ENCODE measurements at regions not wholly inside any gene's neighbourhood (a gene's known extent, or its start where the extent isn't known, plus 50 kb on each side); places are given as distances from the start of the nearest gene placed in this dataset.

DNA sequence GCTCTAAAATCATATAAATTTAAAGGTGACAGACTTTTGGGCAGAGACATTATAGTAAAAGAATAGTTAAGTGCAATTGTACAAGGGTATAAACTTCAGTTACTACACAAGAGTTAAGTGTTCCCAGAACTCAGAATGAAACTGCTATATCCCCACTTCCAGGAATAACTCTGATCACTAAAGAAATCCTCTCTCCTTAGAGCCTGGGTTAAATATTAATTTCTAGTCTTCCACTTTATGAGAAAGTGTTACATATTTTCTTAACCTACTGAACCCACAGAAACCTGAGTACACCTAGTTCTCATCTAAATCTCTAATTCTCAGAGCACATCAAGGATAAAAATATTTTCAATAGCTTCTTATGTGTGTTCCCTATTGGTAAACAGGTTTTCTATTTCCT lies 99.1 kb upstream of the USP38 start:
- H3K36me3 Mint-ChIP-seq (ENCODE audit: insufficient read depth in 1 of 3, low read depth in 3 of 3), result peaks cover 10 to 18% (median 12%) of the 10 kb centered on the region in 3 experiments
- Histone ChIP-seq H4K8ac (replicated peaks; ENCODE audit: insufficient read length, low read depth, low read length) (no peak overlapping the region), H2BK5ac (ENCODE audit: insufficient read length, low read length) (no peak overlapping the region), H3K18ac (ENCODE audit: insufficient read length, low read depth, low read length) (no peak overlapping the region), H2BK12ac (ENCODE audit: insufficient read length, low read depth, low read length) (no peak overlapping the region), H2AFZ (ENCODE audit: low read length) (no peak overlapping the region), H3K27me3 (ENCODE audit: insufficient read depth, low read length) (no peaks in the 10 kb centered on the region), H4K20me1 (ENCODE audit: control insufficient read depth, insufficient read depth, insufficient read length) (no peaks in the 10 kb centered on the region), H3K79me2 (ENCODE audit: insufficient read depth, low read length) (no peaks in the 10 kb centered on the region), H4K5ac (ENCODE audit: insufficient read length, low read depth, low read length) (no peak overlapping the region), H3K9me3 (ENCODE audit: control insufficient read depth, low read depth, low read length) (peaks cover 10% of the 10 kb centered on the region), H4K91ac (ENCODE audit: insufficient read length, low read depth, low read length) (no peak overlapping the region), H2BK20ac (ENCODE audit: low read depth, low read length, poor library complexity, severe bottlenecking) (no peak overlapping the region), H2BK120ac (ENCODE audit: low read depth, low read length, poor library complexity, severe bottlenecking) (no peak overlapping the region), H3K27ac (ENCODE audit: insufficient read length, low read depth, low read length) (no peak overlapping the region), H2AK5ac (ENCODE audit: insufficient read length, low read length) (no peak overlapping the region), H3T11ph (ENCODE audit: low read length) (no peak overlapping the region), H3K4me1 (ENCODE audit: insufficient read depth, low read length) (0 out of 2 replicates have a peak, but pooled peaks cover 2% of the 10 kb centered on the region), H3K4me2 (ENCODE audit: insufficient read depth, insufficient read length, low read length) (no peak overlapping the region), H3K9ac (ENCODE audit: extremely low read depth, insufficient read length, low read length) (no peak overlapping the region), H3K14ac (ENCODE audit: insufficient read depth, low read length) (no peak overlapping the region), H3K79me1 (ENCODE audit: insufficient read depth, low read depth, low read length, poor library complexity, severe bottlenecking) (no peaks in the 10 kb centered on the region), H3K23ac (ENCODE audit: insufficient read length, low read depth, low read length) (no peak overlapping the region), H3K23me2 (ENCODE audit: insufficient read length, low read depth, low read length, poor library complexity, severe bottlenecking) (no peaks in the 10 kb centered on the region), H3K4ac (ENCODE audit: low read depth, low read length) (no peak overlapping the region), H3K56ac (ENCODE audit: insufficient read length, low read depth, low read length) (no peak overlapping the region), H2BK15ac (ENCODE audit: low read depth, low read length) (no peak overlapping the region)
- TF ChIP-seq, protein P1, sequence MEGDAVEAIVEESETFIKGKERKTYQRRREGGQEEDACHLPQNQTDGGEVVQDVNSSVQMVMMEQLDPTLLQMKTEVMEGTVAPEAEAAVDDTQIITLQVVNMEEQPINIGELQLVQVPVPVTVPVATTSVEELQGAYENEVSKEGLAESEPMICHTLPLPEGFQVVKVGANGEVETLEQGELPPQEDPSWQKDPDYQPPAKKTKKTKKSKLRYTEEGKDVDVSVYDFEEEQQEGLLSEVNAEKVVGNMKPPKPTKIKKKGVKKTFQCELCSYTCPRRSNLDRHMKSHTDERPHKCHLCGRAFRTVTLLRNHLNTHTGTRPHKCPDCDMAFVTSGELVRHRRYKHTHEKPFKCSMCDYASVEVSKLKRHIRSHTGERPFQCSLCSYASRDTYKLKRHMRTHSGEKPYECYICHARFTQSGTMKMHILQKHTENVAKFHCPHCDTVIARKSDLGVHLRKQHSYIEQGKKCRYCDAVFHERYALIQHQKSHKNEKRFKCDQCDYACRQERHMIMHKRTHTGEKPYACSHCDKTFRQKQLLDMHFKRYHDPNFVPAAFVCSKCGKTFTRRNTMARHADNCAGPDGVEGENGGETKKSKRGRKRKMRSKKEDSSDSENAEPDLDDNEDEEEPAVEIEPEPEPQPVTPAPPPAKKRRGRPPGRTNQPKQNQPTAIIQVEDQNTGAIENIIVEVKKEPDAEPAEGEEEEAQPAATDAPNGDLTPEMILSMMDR (conservative IDR thresholded peaks at IDR 0.05), result no peak
- no peak overlapping the region for H3K27ac Mint-ChIP-seq
- DNase-seq, result no peak
- no peaks in the 10 kb centered on the region for H3K27me3 Mint-ChIP-seq (ENCODE audit: low read depth)
- H3K4me1 Mint-ChIP-seq, result peaks cover 12 to 16% of the 10 kb centered on the region in 2 experiments; a peak in 3 of 4 replicates
- no peak overlapping the region for H3K4me3 Mint-ChIP-seq
- peaks cover 12 to 14% of the 10 kb centered on the region in 2 experiments for H3K9me3 Mint-ChIP-seq

Measured in H9 (cell line).